PC-9 (cell line): ENCODE measurements at regions not wholly inside any gene's neighbourhood (a gene's known extent, or its start where the extent isn't known, plus 50 kb on each side); places are given as distances from the start of the nearest gene placed in this dataset.

Source experiments
- BruUV-seq: library from RNA; stranded (reverse); fragments of 400-500 nt; replicated peaks from 2 replicates; lab custom pipeline; 2021; lab: Mats Ljungman, UMichigan
- CTCF ChIA-PET: fragments of 300-600 bp; sonication (Branson Sonifier 250); formaldehyde crosslinking; loops from one replicate; lab custom pipeline; 2022; ENCODE audit warnings: antibody characterized with exemption; lab: Charles Lee
- POLR2A ChIA-PET: fragments of 300-600 bp; sonication (Branson Sonifier 250); formaldehyde crosslinking; loops from one replicate; lab custom pipeline; 2022; ENCODE audit warnings: antibody characterized with exemption; ENCODE audit not compliant: unreplicated experiment; lab: Charles Lee
- DNase-seq, 2 experiments: peaks; one replicate each; pipeline versions ENCODE4 v3.0.0 to v3.0.0-alpha.2; 2015 to 2022; ENCODE audit warnings: mixed read lengths in 1 of 2
- H2AFZ ChIP-seq: fragments of 200-600 bp; sonication (generic); 2 replicates; pipeline ENCODE4 v1.8.1; 2017; ENCODE audit warnings: antibody characterized with exemption
- H3F3A ChIP-seq: fragments of 200-600 bp; sonication (generic); 2 replicates; pipeline ENCODE4 v1.8.1; 2017; ENCODE audit warnings: antibody characterized with exemption, mild to moderate bottlenecking, low read depth; ENCODE audit not compliant: insufficient read depth
- H3K27ac ChIP-seq: fragments of 200-600 bp; sonication (generic); 2 replicates; pipeline ENCODE4 v1.6.1; 2016; ENCODE audit warnings: mixed run types
- H3K27me3 ChIP-seq: fragments of 200-600 bp; sonication (generic); 2 replicates; pipeline ENCODE4 v1.6.1; 2016; ENCODE audit warnings: low read depth, mixed run types; ENCODE audit not compliant: insufficient read depth
- H3K36me3 ChIP-seq: fragments of 200-600 bp; sonication (generic); 2 replicates; pipeline ENCODE4 v1.6.1; 2016; ENCODE audit warnings: low read depth, mixed run types
- H3K4me1 ChIP-seq: fragments of 200-600 bp; sonication (generic); replicated peaks from 2 replicates; pipeline ENCODE4 v1.6.1; 2016; ENCODE audit warnings: mixed run types; ENCODE audit not compliant: insufficient read depth
- H3K4me2 ChIP-seq: fragments of 200-600 bp; sonication (generic); 2 replicates; pipeline ENCODE4 v1.6.1; 2017; ENCODE audit warnings: mixed run types
- H3K4me3 ChIP-seq: fragments of 200-600 bp; sonication (generic); 2 replicates; pipeline ENCODE4 v1.6.1; 2016; ENCODE audit warnings: mixed run types
- H3K79me2 ChIP-seq: fragments of 200-600 bp; sonication (generic); 2 replicates; pipeline ENCODE4 v1.6.1; 2017; ENCODE audit warnings: low read depth, mixed run types
- H3K9me2 ChIP-seq: fragments of 200-600 bp; sonication (generic); 2 replicates; pipeline ENCODE4 v1.8.1; 2017; ENCODE audit warnings: mild to moderate bottlenecking; ENCODE audit not compliant: insufficient read depth
- H3K9me3 ChIP-seq: fragments of 200-600 bp; sonication (generic); 2 replicates; pipeline ENCODE4 v1.8.1; 2016; ENCODE audit warnings: low read depth; ENCODE audit not compliant: insufficient read depth
- H4K20me1 ChIP-seq: fragments of 200-600 bp; sonication (generic); 2 replicates; pipeline ENCODE4 v1.8.1; 2017; ENCODE audit not compliant: insufficient read depth
- CTCF ChIP-seq: fragments of 200-600 bp; sonication (generic); conservative IDR thresholded peaks from 2 replicates; pipeline ENCODE4 v1.6.1; 2017; ENCODE audit warnings: mixed run types, antibody characterized with exemption, mild to moderate bottlenecking, moderate library complexity
- EZH2 ChIP-seq: fragments of 200-600 bp; sonication (generic); IDR thresholded peaks from 2 replicates; pipeline ENCODE4 v1.8.0; 2017; ENCODE audit warnings: antibody characterized with exemption, low read depth
- intact Hi-C: fragments of 100-400 bp; cut with micrococcal nuclease; formaldehyde crosslinking; loops from one replicate; pipeline ENCODE4 v1.10.0; 2022; ENCODE audit not compliant: unreplicated experiment

- DNase-seq, result no peak
- no peak overlapping the region for H3K27ac ChIP-seq
- H3K36me3 ChIP-seq, result no peaks in the 10 kb centered on the region
- ChIA-PET POLR2A (no interaction called here), CTCF (no interaction called here)
- H4K20me1 ChIP-seq, result no peaks in the 10 kb centered on the region
- H3K9me2 ChIP-seq, result no peaks in the 10 kb centered on the region
- no peak overlapping the region for H3K4me2 ChIP-seq
- no peaks in the 10 kb centered on the region for H3K9me3 ChIP-seq
- BruUV-seq, result no TSS peak
- H2AFZ ChIP-seq, result no peak overlapping the region
- intact Hi-C loops, result no loop called here
- TF ChIP-seq EZH2, result no peak
- no peak for TF ChIP-seq CTCF
- no peaks in the 10 kb centered on the region for H3K4me1 ChIP-seq
- no peak overlapping the region for H3K4me3 ChIP-seq
- H3K79me2 ChIP-seq, result no peaks in the 10 kb centered on the region
- H3K27me3 ChIP-seq, result no peaks in the 10 kb centered on the region
- H3F3A ChIP-seq, result no peaks in the 10 kb centered on the region
These were observed 402.6 kb downstream of the BCKDHB start for GRCh38 chr6:80508885-80509630.

- Histone ChIP-seq H3F3A (no peaks in the 10 kb centered on the region), H4K20me1 (no peaks in the 10 kb centered on the region), H3K36me3 (no peaks in the 10 kb centered on the region), H3K4me1 (no peaks in the 10 kb centered on the region), H2AFZ (no peak overlapping the region), H3K27me3 (no peaks in the 10 kb centered on the region), H3K9me2 (no peaks in the 10 kb centered on the region), H3K4me3 (no peak overlapping the region), H3K9me3 (no peaks in the 10 kb centered on the region), H3K4me2 (no peak overlapping the region), H3K79me2 (no peaks in the 10 kb centered on the region), H3K27ac (no peak overlapping the region)
- no peak for DNase-seq
- ChIA-PET CTCF (no interaction called here), POLR2A (no interaction called here)
- BruUV-seq, result no TSS peak
- intact Hi-C loops, result no loop called here
- TF ChIP-seq EZH2, result no peak
- TF ChIP-seq CTCF, result no peak
These were observed 398.4 kb downstream of the BCKDHB start for GRCh38 chr6:80504882-80505281.

GRCh38 chr6:80503660-80504059 lies 397.2 kb downstream of the BCKDHB start:
- Histone ChIP-seq H3K36me3 (no peaks in the 10 kb centered on the region), H3K79me2 (no peaks in the 10 kb centered on the region), H3K9me2 (no peaks in the 10 kb centered on the region), H3K27me3 (no peaks in the 10 kb centered on the region), H3K4me1 (no peaks in the 10 kb centered on the region), H4K20me1 (no peaks in the 10 kb centered on the region), H3K4me2 (no peak overlapping the region), H2AFZ (no peak overlapping the region), H3F3A (no peaks in the 10 kb centered on the region), H3K27ac (no peak overlapping the region), H3K4me3 (no peak overlapping the region), H3K9me3 (no peaks in the 10 kb centered on the region)
- TF ChIP-seq CTCF (no peak), EZH2 (no peak)
- ChIA-PET CTCF (no interaction called here), POLR2A (no interaction called here)
- intact Hi-C loops, result no loop called here
- no TSS peak for BruUV-seq
- no peak for DNase-seq
